Memory B cell (primary cell): ENCODE measurements at regions not wholly inside any gene's neighbourhood (a gene's known extent, or its start where the extent isn't known, plus 50 kb on each side); places are given as distances from the start of the nearest gene placed in this dataset.
"Not testable (repeated sequence)": the region's sequence is repeated elsewhere in the genome, so short reads cannot be mapped to it uniquely, and the experiment has no call there.

ENCODE experiments used
- ATAC-seq: fragments of 150-1000 bp; cut with Tn5 transposase; 2 replicates; pipeline ENCODE4 v1.10.0; 2021; ENCODE audit warnings: low read depth, mild to moderate bottlenecking, moderate library complexity
- DNase-seq, 2 donors: peaks; one replicate each; pipeline ENCODE4 v3.0.0; 2022; ENCODE audit warnings: low spot score in 2 of 2
- H3K27ac Mint-ChIP-seq: one replicate; pipeline ENCODE4 v1.8.0; 2022; ENCODE audit warnings: mild to moderate bottlenecking, moderate library complexity, mixed read lengths
- H3K27me3 Mint-ChIP-seq: one replicate; pipeline ENCODE4 v1.8.0; 2022; ENCODE audit warnings: mixed read lengths
- H3K36me3 Mint-ChIP-seq: one replicate; pipeline ENCODE4 v1.8.0; 2022; ENCODE audit warnings: mild to moderate bottlenecking, mixed read lengths
- H3K4me1 Mint-ChIP-seq: one replicate; pipeline ENCODE4 v1.8.0; 2022; ENCODE audit warnings: mixed read lengths
- H3K4me3 Mint-ChIP-seq: one replicate; pipeline ENCODE4 v1.8.0; 2022; ENCODE audit warnings: mild to moderate bottlenecking, moderate library complexity, mixed read lengths
- H3K9me3 Mint-ChIP-seq: one replicate; pipeline ENCODE4 v1.8.0; 2022; ENCODE audit warnings: mixed read lengths

DNA sequence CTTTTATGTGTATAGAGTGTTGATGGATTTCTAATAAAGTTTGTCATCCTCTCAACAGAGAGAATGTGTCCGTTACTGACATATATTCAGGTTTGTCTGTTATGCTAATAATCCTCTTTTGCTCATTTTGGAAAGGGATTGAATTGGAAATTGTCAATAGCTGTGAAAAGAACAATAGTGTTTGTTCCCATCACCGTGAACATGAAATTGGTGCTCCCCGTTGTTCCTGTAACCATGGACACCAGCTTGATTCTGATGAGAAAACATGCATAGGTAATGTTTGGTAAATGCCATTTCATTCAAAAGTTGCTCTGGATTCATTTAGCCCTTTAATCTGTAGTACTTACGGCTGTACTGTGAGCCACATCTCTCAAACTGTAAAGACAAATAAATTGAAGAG is 707.0 kb upstream of the GOLIM4 start:
- Mint-ChIP-seq H3K36me3 (no peaks in the 10 kb centered on the region), H3K4me3 (no peak overlapping the region), H3K4me1 (no peaks in the 10 kb centered on the region), H3K27me3 (no peaks in the 10 kb centered on the region), H3K27ac (no peak overlapping the region), H3K9me3 (no peaks in the 10 kb centered on the region)
- ATAC-seq (no peak), DNase-seq (no peak)

DNA sequence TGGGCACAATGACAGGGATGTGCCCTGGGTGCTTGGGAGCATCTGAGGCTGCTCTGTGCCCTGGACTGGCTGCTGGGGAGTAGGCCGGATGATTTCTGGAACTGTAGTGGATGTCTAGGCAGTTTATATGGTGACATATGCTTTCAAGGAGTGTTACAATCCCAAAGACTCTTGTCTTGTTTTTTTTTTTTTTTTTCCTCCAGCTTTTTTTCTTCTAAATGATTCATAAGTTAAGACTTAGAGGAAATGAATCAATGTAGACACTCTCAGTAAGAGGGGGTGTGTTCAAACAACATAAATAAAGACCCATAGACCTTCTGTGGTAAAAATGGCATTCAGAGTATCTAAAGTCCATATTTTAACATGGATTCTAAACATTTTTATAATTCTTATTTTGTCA is 706.1 kb upstream of the GOLIM4 start:
- DNase-seq (no peak), ATAC-seq (no peak)
- Mint-ChIP-seq H3K36me3 (no peaks in the 10 kb centered on the region), H3K4me1 (no peaks in the 10 kb centered on the region), H3K9me3 (no peaks in the 10 kb centered on the region), H3K27ac (no peak overlapping the region), H3K27me3 (no peaks in the 10 kb centered on the region), H3K4me3 (no peak overlapping the region)

DNA sequence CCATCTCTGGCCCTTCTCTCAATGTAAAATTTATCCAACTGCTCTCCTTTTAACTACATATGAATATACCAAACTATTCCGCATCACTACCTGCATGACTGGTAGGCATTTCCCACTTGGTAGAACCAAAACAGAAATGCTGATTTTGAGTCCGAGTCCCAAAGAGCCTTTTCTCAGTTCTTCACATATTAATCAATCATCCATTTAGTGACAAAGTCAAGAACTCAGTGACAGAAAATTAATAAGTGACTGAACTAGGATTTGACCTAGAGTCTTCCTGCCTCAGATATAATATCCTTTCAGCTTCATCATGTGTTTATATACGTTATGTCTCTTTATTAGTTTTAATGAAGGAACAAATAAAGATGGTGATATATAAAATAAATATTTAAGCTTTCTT is 700.6 kb upstream of the GOLIM4 start:
- H3K9me3 Mint-ChIP-seq: no peaks in the 10 kb centered on the region
- no peak overlapping the region for H3K27ac Mint-ChIP-seq
- H3K27me3 Mint-ChIP-seq: no peaks in the 10 kb centered on the region
- no peaks in the 10 kb centered on the region for H3K4me1 Mint-ChIP-seq
- no peak overlapping the region for H3K4me3 Mint-ChIP-seq
- ATAC-seq: no peak
- H3K36me3 Mint-ChIP-seq: no peaks in the 10 kb centered on the region
- DNase-seq: no peak

DNA sequence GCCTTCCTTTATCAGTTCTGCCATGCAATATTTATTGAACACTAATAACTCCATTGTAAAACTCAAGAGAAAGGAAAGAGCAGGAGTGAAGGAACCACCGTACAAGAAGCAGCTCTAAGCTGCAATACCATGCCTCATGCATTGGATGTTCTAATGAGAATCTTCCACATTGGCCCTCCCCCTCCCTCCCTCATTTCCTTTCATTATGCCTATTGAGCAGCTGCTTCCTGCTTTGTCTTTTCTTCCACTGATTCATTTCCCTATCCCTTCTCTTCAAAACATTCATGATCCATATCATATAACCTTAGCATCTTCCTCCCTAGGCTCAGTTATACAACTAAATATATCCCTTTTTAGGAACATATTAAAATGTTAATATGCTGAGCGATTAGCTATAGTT is 698.7 kb upstream of the GOLIM4 start:
- no peak for ATAC-seq
- no peaks in the 10 kb centered on the region for H3K9me3 Mint-ChIP-seq

DNA sequence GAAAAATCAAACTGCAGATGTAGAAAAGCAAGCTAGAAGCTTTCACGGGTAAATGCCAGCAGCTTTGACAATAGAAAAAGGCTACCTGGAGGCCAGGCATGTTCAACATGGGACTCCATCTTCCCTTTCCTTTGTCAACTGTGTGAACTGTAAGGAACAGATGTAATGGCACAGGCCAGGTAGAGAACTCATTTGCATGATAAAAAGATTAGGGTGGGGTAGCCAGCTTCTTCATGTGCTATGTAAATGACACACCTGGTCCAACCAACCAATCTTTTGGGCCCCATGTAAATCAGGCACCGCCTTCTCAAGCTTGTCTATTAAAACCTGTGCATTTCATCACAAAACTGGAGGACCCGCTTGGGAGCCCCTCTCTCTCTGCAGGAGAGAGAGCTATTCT is 686.5 kb upstream of the GOLIM4 start:
- Mint-ChIP-seq H3K27me3 (peaks cover 2% of the 10 kb centered on the region), H3K27ac (no peak overlapping the region), H3K4me1 (no peaks in the 10 kb centered on the region), H3K36me3 (no peaks in the 10 kb centered on the region), H3K9me3 (peaks cover 4% of the 10 kb centered on the region), H3K4me3 (no peak overlapping the region)
- ATAC-seq: no peak
- DNase-seq: no peak

More for the DNA sequence above, 698.7 kb upstream of the GOLIM4 start:
- Mint-ChIP-seq H3K27me3 (no peaks in the 10 kb centered on the region), H3K36me3 (no peaks in the 10 kb centered on the region), H3K27ac (no peak overlapping the region), H3K4me3 (no peak overlapping the region), H3K4me1 (no peaks in the 10 kb centered on the region)
- DNase-seq: no peak

DNA sequence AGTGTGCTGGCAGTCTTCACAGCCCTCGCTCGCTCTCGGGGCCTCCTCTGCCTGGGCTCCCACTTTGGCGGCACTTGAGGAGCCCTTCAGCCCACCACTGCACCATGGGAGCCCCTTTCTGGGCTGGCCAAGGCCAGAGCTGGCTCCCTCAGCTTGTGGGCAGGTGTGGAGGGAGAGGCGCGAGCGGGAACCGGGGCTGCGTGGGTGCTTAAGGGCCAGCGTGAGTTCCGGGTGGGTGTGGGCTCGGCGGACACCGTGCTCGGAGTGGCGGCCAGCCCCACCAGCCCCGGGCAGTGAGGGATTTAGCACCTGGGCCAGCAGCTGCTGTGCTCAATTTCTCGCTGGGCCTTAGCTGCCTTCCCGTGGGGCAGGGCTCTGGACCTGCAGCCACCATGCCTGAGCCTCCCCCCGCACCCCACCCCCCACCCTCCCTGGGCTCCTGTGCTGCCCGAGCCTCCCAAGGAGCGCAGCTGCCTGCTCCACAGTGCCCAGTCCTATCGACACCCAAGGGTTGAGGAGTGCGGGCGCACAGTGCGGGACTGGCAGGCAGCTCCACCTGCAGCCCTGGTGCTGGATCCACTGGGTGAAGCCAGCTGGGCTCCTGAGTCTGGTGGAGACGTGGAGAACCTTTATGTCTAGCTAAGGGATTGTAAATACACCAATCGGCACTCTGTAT is 684.4 kb upstream of the GOLIM4 start:
- H3K27ac Mint-ChIP-seq, H3K9me3 Mint-ChIP-seq, H3K27me3 Mint-ChIP-seq, H3K4me3 Mint-ChIP-seq, DNase-seq, H3K36me3 Mint-ChIP-seq, H3K4me1 Mint-ChIP-seq, ATAC-seq: not testable (repeated sequence)

DNA sequence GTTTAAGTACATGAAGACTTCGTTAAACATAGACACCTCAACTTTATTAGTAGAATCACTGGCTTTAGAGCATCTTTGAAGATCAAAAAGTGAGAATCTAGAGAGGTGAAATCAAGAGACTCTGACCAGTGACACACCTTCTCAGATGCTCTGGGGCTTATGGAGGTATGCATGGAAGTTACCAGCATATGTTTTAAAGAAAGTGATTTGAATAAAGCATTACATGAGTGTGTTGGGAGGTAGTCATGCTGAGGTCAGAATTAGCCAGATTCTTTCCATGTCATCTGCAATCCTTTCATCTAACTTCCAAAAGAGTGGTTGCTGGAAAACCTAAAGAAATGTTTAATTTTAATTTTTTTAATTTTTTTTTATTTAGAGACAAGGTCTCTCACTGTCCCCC is 658.0 kb upstream of the GOLIM4 start:
- ATAC-seq: no peak
- no peaks in the 10 kb centered on the region for H3K4me1 Mint-ChIP-seq
- no peaks in the 10 kb centered on the region for H3K27me3 Mint-ChIP-seq
- H3K27ac Mint-ChIP-seq: no peak overlapping the region
- DNase-seq: no peak
- no peaks in the 10 kb centered on the region for H3K36me3 Mint-ChIP-seq
- peaks cover 5% of the 10 kb centered on the region for H3K9me3 Mint-ChIP-seq
- H3K4me3 Mint-ChIP-seq: no peak overlapping the region

DNA sequence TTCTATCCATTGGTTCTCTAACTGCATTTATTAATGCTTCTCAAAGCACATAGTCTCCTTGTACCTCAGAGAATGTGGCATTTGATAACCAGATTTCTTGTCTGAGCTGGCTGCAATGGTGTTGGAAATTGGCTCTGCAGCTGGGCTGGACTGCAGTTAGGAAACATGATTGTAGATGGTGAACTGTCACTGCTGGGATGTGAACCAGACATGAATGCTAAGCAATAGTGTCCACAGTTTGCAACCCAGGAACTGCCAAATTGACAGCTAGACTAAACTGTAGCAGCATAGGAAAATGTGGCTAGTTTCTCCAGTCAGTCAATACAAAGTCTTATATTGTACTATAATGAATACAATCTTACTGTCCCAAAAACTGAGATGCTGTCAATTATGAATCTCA is 656.6 kb upstream of the GOLIM4 start:
- Mint-ChIP-seq H3K9me3 (no peaks in the 10 kb centered on the region), H3K4me1 (no peaks in the 10 kb centered on the region), H3K27me3 (no peaks in the 10 kb centered on the region), H3K4me3 (no peak overlapping the region), H3K36me3 (no peaks in the 10 kb centered on the region), H3K27ac (no peak overlapping the region)
- DNase-seq: no peak
- no peak for ATAC-seq

DNA sequence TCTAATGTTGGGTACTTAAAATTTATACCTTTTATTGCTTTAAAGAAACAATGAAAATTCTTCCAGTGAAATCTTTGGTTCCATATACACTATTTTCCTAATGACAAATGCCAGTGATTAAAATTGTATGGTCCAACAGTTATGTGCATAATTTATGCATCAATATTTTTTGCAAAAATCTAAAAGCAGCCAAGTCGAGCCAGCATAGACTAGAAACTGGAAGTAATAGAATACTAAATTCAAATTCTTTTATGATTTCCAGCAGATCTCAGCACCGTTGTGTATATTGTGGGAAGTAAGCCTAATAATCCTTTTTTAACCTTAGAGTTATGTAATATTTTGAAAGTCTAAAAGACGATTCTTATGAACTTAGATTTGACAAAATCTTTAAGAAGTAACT is 652.0 kb upstream of the GOLIM4 start:
- DNase-seq: no peak
- H3K9me3 Mint-ChIP-seq: peaks cover 5% of the 10 kb centered on the region
- H3K4me1 Mint-ChIP-seq: no peaks in the 10 kb centered on the region
- no peak overlapping the region for H3K27ac Mint-ChIP-seq
- ATAC-seq: no peak
- H3K4me3 Mint-ChIP-seq: no peak overlapping the region
- no peaks in the 10 kb centered on the region for H3K27me3 Mint-ChIP-seq
- H3K36me3 Mint-ChIP-seq: no peaks in the 10 kb centered on the region

DNA sequence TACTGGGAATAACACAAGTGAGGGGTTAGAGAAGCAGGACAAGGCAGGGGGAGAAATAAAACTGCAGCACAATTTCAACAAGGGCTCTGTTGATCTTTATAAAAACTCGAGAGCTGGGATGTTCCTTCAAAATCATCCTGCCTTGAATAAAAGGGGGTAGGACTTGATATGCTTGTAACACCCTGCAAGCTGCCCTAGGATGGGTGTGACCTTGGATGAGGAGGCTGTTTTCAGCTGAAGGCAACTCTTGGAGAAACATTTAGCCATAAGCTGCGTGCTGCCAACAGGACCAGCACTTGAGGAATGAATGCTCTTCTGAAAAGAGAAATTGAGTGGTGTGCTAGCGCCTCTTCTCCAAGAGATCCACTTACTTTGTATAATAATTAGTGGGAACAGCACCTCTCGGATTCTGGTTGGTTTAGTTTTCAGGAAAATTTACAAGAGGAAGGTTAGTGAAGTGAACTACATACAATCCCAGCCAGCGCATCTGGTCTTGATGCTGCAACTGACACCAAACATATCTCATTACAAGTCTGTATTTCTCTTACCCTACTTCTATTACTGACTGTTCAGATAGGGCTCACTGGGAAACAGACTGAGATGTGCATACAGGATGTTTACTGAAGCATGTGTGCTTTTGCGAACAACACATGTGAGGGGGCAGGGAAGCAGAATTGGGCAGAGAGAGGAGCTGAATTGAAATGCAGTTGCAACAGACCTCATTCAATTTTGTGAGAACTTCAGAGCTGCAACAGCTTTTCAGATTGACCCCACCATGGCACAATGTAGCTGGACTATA is 643.0 kb upstream of the GOLIM4 start:
- H3K4me3 Mint-ChIP-seq: no peak overlapping the region
- H3K27me3 Mint-ChIP-seq: no peaks in the 10 kb centered on the region
- no peaks in the 10 kb centered on the region for H3K4me1 Mint-ChIP-seq
- no peak overlapping the region for H3K27ac Mint-ChIP-seq
- peaks cover 9% of the 10 kb centered on the region for H3K9me3 Mint-ChIP-seq
- ATAC-seq: no peak
- no peaks in the 10 kb centered on the region for H3K36me3 Mint-ChIP-seq
- no peak for DNase-seq

DNA sequence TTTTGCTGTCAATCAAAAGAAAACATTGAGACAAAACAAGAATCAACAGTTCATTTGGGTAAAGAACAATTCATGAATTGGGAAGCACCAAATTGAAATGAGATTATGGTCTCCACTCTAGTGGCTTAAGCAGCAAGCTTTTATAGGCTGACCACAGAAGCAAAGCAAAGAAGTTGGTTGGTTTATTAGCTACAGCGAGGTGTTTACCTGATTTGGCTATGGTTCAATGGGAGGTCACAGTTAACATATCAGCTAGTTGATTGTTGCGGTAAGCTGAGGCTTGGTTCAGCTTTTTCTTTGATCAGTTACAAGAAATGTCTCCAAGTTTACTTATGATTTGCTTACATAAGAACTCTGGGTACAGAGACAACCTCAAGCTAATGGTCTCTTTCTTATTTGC is 640.5 kb upstream of the GOLIM4 start:
- Mint-ChIP-seq H3K4me1 (no peaks in the 10 kb centered on the region), H3K4me3 (no peak overlapping the region), H3K36me3 (no peaks in the 10 kb centered on the region), H3K27me3 (no peaks in the 10 kb centered on the region), H3K9me3 (peaks cover 12% of the 10 kb centered on the region), H3K27ac (no peak overlapping the region)
- DNase-seq (no peak), ATAC-seq (no peak)

DNA sequence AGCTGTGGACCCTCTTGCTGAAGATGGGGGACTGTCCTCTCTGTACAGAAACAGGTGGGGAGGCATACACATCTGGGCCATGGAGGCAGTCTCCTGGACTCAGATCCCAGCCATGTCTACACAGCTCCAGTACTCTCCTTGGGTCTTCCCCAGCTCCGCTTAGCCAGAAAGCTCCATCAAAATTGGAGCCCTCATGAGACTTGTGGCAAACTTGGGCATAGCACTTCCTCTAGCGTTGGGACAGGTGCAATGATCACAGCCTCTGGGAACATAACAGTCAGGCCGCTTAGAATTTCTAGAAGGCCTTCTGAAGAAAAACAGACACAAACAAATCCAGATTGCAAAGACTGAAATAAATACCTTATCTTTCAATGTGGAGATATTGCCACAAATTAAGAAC is 634.3 kb upstream of the GOLIM4 start:
- no peak overlapping the region for H3K27ac Mint-ChIP-seq
- no peaks in the 10 kb centered on the region for H3K36me3 Mint-ChIP-seq
- no peaks in the 10 kb centered on the region for H3K4me1 Mint-ChIP-seq
- DNase-seq (no peak), ATAC-seq (no peak)
- no peak overlapping the region for H3K4me3 Mint-ChIP-seq
- no peaks in the 10 kb centered on the region for H3K27me3 Mint-ChIP-seq
- H3K9me3 Mint-ChIP-seq: peaks cover 9% of the 10 kb centered on the region

DNA sequence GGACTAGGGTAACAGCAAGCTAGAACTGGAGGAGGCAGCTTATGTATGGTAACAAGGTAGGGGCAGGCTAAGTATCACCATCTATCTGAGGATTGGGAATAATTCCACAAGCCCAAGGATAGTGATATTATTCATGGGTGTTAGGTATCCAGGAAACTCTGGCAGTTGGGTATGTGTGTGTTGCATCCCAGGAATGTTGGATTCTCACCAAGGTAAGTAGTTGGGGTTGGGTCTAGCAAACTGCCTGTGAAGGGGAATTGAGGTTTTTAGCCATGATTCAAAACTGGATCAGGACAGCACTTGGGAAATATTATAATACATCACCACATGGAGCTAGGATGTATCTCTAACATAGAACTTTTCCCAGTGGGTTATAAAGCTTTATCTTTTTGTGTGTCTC is 626.4 kb upstream of the GOLIM4 start:
- Mint-ChIP-seq H3K36me3 (no peaks in the 10 kb centered on the region), H3K9me3 (peaks cover 8% of the 10 kb centered on the region), H3K27me3 (no peaks in the 10 kb centered on the region), H3K4me1 (no peaks in the 10 kb centered on the region), H3K27ac (no peak overlapping the region), H3K4me3 (no peak overlapping the region)
- ATAC-seq (no peak), DNase-seq (no peak)

DNA sequence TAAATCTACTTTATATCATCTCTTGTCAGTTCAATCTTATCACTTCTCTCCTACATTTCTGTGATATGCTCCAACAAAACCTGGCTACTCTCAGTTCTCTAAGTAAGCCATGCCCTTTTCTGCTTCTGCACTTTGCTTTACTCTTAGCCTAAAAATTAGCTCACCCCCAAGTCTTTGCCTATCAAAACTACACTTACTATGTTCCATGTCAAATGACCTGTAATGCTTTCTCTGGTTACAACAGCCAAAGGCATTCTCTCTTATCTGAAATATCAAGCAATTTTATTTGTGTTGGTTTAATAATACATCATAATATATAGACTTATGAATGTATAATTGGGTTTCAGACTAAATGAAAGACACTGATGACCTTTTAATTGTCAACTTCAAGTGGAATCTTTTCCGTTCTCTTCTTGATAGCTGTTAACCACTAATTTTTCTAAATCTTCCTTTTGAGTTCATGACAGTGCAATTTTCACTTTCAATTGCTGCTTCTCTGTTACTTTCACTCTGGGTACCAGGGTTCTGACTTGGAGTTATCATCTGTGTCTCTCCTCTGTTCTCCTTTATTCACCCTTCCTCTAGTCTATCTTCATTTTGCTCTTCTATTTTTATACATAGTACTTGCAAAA is 619.0 kb upstream of the GOLIM4 start:
- H3K9me3 Mint-ChIP-seq: no peaks in the 10 kb centered on the region
- no peak for DNase-seq
- H3K27ac Mint-ChIP-seq: no peak overlapping the region
- no peaks in the 10 kb centered on the region for H3K36me3 Mint-ChIP-seq
- ATAC-seq: no peak
- no peak overlapping the region for H3K4me3 Mint-ChIP-seq
- no peaks in the 10 kb centered on the region for H3K27me3 Mint-ChIP-seq
- H3K4me1 Mint-ChIP-seq: no peaks in the 10 kb centered on the region
